ENCODE measurements at regions not wholly inside any gene's neighbourhood (a gene's known extent, or its start where the extent isn't known, plus 50 kb on each side); places are given as distances from the start of the nearest gene placed in this dataset.

DNA sequence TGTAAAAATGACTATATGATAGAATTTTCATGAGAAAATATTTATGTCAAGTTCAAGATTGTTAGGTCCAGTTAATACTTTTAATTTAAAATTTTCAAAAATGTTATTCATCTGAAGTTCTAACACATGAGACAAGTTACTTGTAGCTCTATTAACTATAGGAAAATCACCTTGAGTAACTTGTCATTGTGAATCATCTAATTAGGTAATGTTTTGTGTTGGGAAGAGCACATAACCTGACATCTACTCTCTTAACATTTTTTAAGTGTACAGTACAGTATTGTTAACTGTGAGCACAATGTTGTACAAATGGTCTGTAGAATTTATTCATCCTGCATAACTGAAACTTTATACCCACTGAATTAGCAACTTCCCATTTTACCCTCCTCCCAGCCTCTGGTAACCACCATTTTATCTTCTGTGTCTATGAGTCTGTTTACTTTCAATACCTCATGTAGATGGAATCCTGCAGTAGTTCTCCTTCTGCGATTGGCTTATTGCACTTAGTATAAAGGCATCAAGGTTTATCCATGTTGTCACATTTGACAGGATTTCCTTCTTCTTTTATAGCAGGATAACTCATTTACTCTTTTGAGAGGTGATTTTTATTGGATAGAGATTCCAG lies 54.6 kb downstream of the ARL4A start:
- TF ChIP-seq, protein P1, sequence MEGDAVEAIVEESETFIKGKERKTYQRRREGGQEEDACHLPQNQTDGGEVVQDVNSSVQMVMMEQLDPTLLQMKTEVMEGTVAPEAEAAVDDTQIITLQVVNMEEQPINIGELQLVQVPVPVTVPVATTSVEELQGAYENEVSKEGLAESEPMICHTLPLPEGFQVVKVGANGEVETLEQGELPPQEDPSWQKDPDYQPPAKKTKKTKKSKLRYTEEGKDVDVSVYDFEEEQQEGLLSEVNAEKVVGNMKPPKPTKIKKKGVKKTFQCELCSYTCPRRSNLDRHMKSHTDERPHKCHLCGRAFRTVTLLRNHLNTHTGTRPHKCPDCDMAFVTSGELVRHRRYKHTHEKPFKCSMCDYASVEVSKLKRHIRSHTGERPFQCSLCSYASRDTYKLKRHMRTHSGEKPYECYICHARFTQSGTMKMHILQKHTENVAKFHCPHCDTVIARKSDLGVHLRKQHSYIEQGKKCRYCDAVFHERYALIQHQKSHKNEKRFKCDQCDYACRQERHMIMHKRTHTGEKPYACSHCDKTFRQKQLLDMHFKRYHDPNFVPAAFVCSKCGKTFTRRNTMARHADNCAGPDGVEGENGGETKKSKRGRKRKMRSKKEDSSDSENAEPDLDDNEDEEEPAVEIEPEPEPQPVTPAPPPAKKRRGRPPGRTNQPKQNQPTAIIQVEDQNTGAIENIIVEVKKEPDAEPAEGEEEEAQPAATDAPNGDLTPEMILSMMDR (IDR thresholded peaks at IDR 0.05), result no peak
- no peak for TF ChIP-seq POLR2A (IDR thresholded peaks at IDR 0.05)

All from heart left ventricle (tissue), 13 donors.